Smooth muscle cell (in vitro differentiated cells): ENCODE measurements at regions not wholly inside any gene's neighbourhood (a gene's known extent, or its start where the extent isn't known, plus 50 kb on each side); places are given as distances from the start of the nearest gene placed in this dataset.

Experiments used
- DNase-seq: peaks from one replicate; lab custom pipeline; 2025; ENCODE audit not compliant: unreplicated experiment; lab: John Stamatoyannopoulos, UW
- H2AFZ ChIP-seq: fragments of 200-600 bp; sonication (generic); 2 replicates; pipeline ENCODE4 v1.6.0; 2016; ENCODE audit warnings: antibody characterized with exemption, low read depth, mild to moderate bottlenecking
- H3F3A ChIP-seq: fragments of 200-600 bp; sonication (generic); 2 replicates; pipeline ENCODE4 v1.6.0; 2017; ENCODE audit warnings: antibody characterized with exemption, low read depth
- H3K27ac ChIP-seq: fragments of 200-600 bp; sonication (generic); 2 replicates; pipeline ENCODE4 v1.5.1; 2016; ENCODE audit warnings: low read depth, mild to moderate bottlenecking
- H3K27me3 ChIP-seq: fragments of 200-600 bp; sonication (generic); 2 replicates; pipeline ENCODE4 v1.6.1; 2016; ENCODE audit warnings: low read depth, mild to moderate bottlenecking
- H3K36me3 ChIP-seq: fragments of 200-600 bp; sonication (generic); 2 replicates; pipeline ENCODE4 v1.5.1; 2016; ENCODE audit warnings: low read depth
- H3K4me1 ChIP-seq: fragments of 200-600 bp; sonication (generic); 2 replicates; pipeline ENCODE4 v1.5.1; 2016; ENCODE audit warnings: low read depth
- H3K4me2 ChIP-seq: fragments of 200-600 bp; sonication (generic); 2 replicates; pipeline ENCODE4 v1.6.0; 2016; ENCODE audit warnings: mild to moderate bottlenecking
- H3K4me3 ChIP-seq: fragments of 200-600 bp; sonication (generic); 2 replicates; pipeline ENCODE4 v1.5.1; 2016; ENCODE audit warnings: mild to moderate bottlenecking
- H3K79me2 ChIP-seq: fragments of 200-600 bp; sonication (generic); 2 replicates; pipeline ENCODE4 v1.6.0; 2016; ENCODE audit warnings: low read depth, mild to moderate bottlenecking
- H3K9ac ChIP-seq: fragments of 200-600 bp; sonication (generic); 2 replicates; pipeline ENCODE4 v1.6.0; 2016; ENCODE audit warnings: low read depth
- H3K9me3 ChIP-seq: fragments of 200-600 bp; sonication (generic); replicated peaks from 2 replicates; pipeline ENCODE4 v1.5.1; 2016; ENCODE audit warnings: low read depth
- H4K20me1 ChIP-seq: fragments of 200-600 bp; sonication (generic); 2 replicates; pipeline ENCODE4 v1.6.0; 2016; ENCODE audit warnings: low read depth
- WGBS: methylation state at CpG from one replicate; pipeline ENCODE4 v1.1.7; 2016; ENCODE audit warnings: low lambda C conversion rate; 5-methylcytosine and 5-hydroxymethylcytosine counted together
- TF ChIP-seq, protein P1 (sequence below): fragments of 200-600 bp; sonication (generic); IDR thresholded peaks from 2 replicates; pipeline ENCODE4 v1.5.1; 2017; ENCODE audit warnings: borderline replicate concordance, mild to moderate bottlenecking, antibody characterized with exemption; ENCODE audit not compliant: insufficient read depth, poor library complexity, severe bottlenecking

DNA sequence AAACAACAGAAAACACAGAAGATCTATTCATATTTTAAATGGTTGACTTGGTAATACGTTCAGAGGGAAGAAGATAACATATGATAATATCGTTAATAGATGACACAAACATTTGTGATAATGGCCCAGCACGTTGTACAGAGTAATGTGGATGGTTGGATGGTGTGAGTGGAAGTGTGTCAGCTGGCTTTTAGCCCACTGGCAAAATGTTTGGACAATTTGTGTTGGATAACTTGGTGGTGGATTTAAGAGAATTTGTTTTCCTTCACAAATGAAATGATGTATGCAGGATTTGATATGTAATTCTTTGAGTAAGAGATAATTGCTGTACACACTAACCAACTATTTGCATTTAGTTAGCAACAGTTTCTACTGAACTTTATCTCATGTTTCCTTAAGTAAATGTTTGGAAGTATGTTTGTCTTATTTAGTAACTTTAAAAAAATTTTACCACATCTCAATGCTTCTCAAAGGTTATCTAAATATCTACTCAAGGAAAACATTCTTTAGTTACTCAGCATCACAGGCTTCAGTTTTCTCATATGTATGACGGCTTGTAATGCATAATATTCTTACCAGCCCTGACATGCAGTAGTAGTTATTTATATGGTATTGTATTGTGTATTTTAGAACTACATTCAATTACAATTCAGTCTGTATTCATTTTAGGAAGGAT, 328.5 kb upstream of the GOLIM4 start:
- Histone ChIP-seq H3K36me3 (no peaks in the 10 kb centered on the region), H3K9ac (no peak overlapping the region), H3K4me2 (no peak overlapping the region), H4K20me1 (no peaks in the 10 kb centered on the region), H3K27me3 (no peaks in the 10 kb centered on the region), H3K79me2 (no peaks in the 10 kb centered on the region), H3K4me3 (no peak overlapping the region), H3K4me1 (no peaks in the 10 kb centered on the region), H2AFZ (no peak overlapping the region), H3K27ac (no peak overlapping the region), H3F3A (no peaks in the 10 kb centered on the region), H3K9me3 (no peaks in the 10 kb centered on the region)
- no peak for DNase-seq
- TF ChIP-seq, protein P1, sequence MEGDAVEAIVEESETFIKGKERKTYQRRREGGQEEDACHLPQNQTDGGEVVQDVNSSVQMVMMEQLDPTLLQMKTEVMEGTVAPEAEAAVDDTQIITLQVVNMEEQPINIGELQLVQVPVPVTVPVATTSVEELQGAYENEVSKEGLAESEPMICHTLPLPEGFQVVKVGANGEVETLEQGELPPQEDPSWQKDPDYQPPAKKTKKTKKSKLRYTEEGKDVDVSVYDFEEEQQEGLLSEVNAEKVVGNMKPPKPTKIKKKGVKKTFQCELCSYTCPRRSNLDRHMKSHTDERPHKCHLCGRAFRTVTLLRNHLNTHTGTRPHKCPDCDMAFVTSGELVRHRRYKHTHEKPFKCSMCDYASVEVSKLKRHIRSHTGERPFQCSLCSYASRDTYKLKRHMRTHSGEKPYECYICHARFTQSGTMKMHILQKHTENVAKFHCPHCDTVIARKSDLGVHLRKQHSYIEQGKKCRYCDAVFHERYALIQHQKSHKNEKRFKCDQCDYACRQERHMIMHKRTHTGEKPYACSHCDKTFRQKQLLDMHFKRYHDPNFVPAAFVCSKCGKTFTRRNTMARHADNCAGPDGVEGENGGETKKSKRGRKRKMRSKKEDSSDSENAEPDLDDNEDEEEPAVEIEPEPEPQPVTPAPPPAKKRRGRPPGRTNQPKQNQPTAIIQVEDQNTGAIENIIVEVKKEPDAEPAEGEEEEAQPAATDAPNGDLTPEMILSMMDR = no peak
- WGBS = 80% methylated on average over 4 of the region's 4 CpGs

- TF ChIP-seq, protein P1 = no peak
- Histone ChIP-seq H3K9ac (no peak overlapping the region), H3K36me3 (no peaks in the 10 kb centered on the region), H3K27ac (no peak overlapping the region), H3K4me3 (no peak overlapping the region), H3K4me2 (no peak overlapping the region), H3K4me1 (peaks cover 10% of the 10 kb centered on the region), H2AFZ (no peak overlapping the region), H3F3A (no peaks in the 10 kb centered on the region), H3K79me2 (no peaks in the 10 kb centered on the region), H3K27me3 (no peaks in the 10 kb centered on the region), H3K9me3 (no peaks in the 10 kb centered on the region), H4K20me1 (no peaks in the 10 kb centered on the region)
- WGBS = 88% methylated on average over 1 of the region's 1 CpG
- no peak for DNase-seq
Measured at GRCh38 chr3:168422843-168423242, 327.1 kb upstream of the GOLIM4 start.

DNA sequence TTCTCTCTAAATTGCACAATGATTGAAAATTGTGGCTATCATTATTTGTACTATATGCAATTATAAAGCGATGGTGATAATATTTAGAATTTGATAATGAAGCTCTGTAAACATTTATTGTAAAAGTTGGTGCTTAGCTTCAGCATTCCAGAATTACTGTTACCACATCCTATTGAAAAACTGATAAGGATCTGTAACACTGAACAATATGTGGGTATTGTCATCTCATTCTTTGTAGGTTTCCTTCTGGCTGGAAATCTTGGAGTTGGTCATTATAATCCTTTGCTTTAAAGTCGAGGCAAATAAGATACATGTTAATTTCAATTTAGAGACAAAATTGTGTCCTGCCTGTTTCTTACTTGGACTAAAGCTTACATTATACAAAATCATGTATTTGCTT, 323.4 kb upstream of the GOLIM4 start:
- WGBS = 89% methylated on average over 2 of the region's 2 CpGs
- H3K27me3 ChIP-seq = no peaks in the 10 kb centered on the region
- H3K36me3 ChIP-seq = no peaks in the 10 kb centered on the region
- H2AFZ ChIP-seq = no peak overlapping the region
- no peak overlapping the region for H3K4me2 ChIP-seq
- DNase-seq = no peak
- H4K20me1 ChIP-seq = no peaks in the 10 kb centered on the region
- no peak overlapping the region for H3K4me3 ChIP-seq
- H3K9me3 ChIP-seq = no peaks in the 10 kb centered on the region
- H3K27ac ChIP-seq = peak overlapping the region; percentile 90
- TF ChIP-seq, protein P1 = no peak
- H3K9ac ChIP-seq = no peak overlapping the region
- H3F3A ChIP-seq = no peaks in the 10 kb centered on the region
- H3K4me1 ChIP-seq = peaks cover 10% of the 10 kb centered on the region
- no peaks in the 10 kb centered on the region for H3K79me2 ChIP-seq

DNA sequence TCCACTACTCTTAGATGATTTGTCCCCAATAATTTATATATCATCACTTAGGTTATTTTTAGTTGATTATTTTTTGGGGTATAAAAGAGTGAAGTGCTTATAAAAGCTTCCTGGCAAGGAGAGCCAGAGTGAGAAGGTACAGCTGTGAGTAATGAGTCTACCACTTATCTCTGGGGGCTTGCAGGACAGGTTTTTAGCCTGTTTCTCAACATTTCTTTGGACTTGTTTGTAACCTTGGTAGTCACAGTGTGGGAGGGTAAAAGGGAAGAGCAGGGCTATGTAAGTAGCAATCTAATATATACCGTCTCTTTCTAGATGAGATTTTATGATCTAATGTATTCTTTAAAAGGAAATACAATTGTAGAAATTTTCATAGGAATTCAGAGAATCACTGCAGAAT, 321.3 kb upstream of the GOLIM4 start:
- Histone ChIP-seq H2AFZ (no peak overlapping the region), H4K20me1 (no peaks in the 10 kb centered on the region), H3K4me1 (peaks cover 10% of the 10 kb centered on the region), H3K4me3 (peak overlapping the region; percentile 21), H3K79me2 (no peaks in the 10 kb centered on the region), H3K9ac (peak overlapping the region; percentile 74), H3K9me3 (no peaks in the 10 kb centered on the region), H3K4me2 (peak overlapping the region; percentile 53), H3K36me3 (no peaks in the 10 kb centered on the region), H3K27ac (peak overlapping the region; percentile 90), H3K27me3 (no peaks in the 10 kb centered on the region), H3F3A (no peaks in the 10 kb centered on the region)
- TF ChIP-seq, protein P1 = no peak
- DNase-seq = no peak
- WGBS = 67% methylated on average over 1 of the region's 1 CpG
